Ishikawa (cell line): ENCODE measurements at regions not wholly inside any gene's neighbourhood (a gene's known extent, or its start where the extent isn't known, plus 50 kb on each side); places are given as distances from the start of the nearest gene placed in this dataset.

Experiments used
- CEBPB ChIP-seq: IDR thresholded peaks from 2 replicates; pipeline ENCODE4 v1.6.1; 2012
- CREB1 ChIP-seq: IDR thresholded peaks from 2 replicates; pipeline ENCODE4 v1.6.1; 2012; ENCODE audit warnings: low read depth
- EGR1 ChIP-seq: IDR thresholded peaks from 2 replicates; pipeline ENCODE4 v1.6.1; 2012
- EP300 ChIP-seq: IDR thresholded peaks from 2 replicates; pipeline ENCODE4 v1.6.1; 2012; ENCODE audit warnings: borderline replicate concordance
- FOXM1 ChIP-seq: IDR thresholded peaks from 2 replicates; pipeline ENCODE4 v1.6.1; 2012; ENCODE audit warnings: low read depth, borderline replicate concordance
- MAX ChIP-seq: IDR thresholded peaks from 2 replicates; pipeline ENCODE4 v1.6.1; 2012
- NFIC ChIP-seq: IDR thresholded peaks from 2 replicates; pipeline ENCODE4 v1.6.1; 2012
- RAD21 ChIP-seq: IDR thresholded peaks from 2 replicates; pipeline ENCODE4 v1.6.1; 2012; ENCODE audit warnings: low read depth
- REST ChIP-seq: IDR thresholded peaks from 2 replicates; pipeline ENCODE4 v1.6.1; 2012; ENCODE audit warnings: low read depth, mild to moderate bottlenecking
- TAF1 ChIP-seq: IDR thresholded peaks from 2 replicates; pipeline ENCODE4 v1.6.1; 2012; ENCODE audit warnings: low read depth, mild to moderate bottlenecking
- TCF12 ChIP-seq: IDR thresholded peaks from 2 replicates; pipeline ENCODE4 v1.6.1; 2012; ENCODE audit warnings: low read depth
- TEAD4 ChIP-seq: IDR thresholded peaks from 2 replicates; pipeline ENCODE4 v1.6.1; 2012
- USF1 ChIP-seq: IDR thresholded peaks from 2 replicates; pipeline ENCODE4 v1.6.1; 2012
- YY1 ChIP-seq: IDR thresholded peaks from 2 replicates; pipeline ENCODE4 v1.6.1; 2012; ENCODE audit warnings: low read depth
- ZBTB7A ChIP-seq: IDR thresholded peaks from 2 replicates; pipeline ENCODE4 v1.6.1; 2012; ENCODE audit warnings: low read depth

- TF ChIP-seq ZBTB7A = no peak
- TF ChIP-seq TCF12 = no peak
- TF ChIP-seq MAX = no peak
- peak; percentile 88 for TF ChIP-seq RAD21
- no peak for TF ChIP-seq FOXM1
- no peak for TF ChIP-seq TEAD4
- no peak for TF ChIP-seq REST
- no peak for TF ChIP-seq EP300
- no peak for TF ChIP-seq EGR1
Observed at GRCh38 chr14:36070031-36070719, 106.3 kb downstream of the PTCSC3 start.

GRCh38 chr14:36069535-36069900 is 107.0 kb downstream of the PTCSC3 start:
- TF ChIP-seq TEAD4 = peak; percentile 51
- TF ChIP-seq RAD21 = peak; percentile 81
- no peak for TF ChIP-seq EGR1
- TF ChIP-seq NFIC = peak; percentile 69
- 0 out of 2 replicates have a peak, but pooled peaks have one; percentile 7 for TF ChIP-seq TCF12
- no peak for TF ChIP-seq MAX
- no peak for TF ChIP-seq CREB1
- TF ChIP-seq ZBTB7A = no peak

GRCh38 chr14:36068777-36069534 is 107.6 kb downstream of the PTCSC3 start:
- peak; percentile 70 for TF ChIP-seq TEAD4
- peak; percentile 84 for TF ChIP-seq USF1
- TF ChIP-seq CEBPB = 0 out of 2 replicates have a peak, but pooled peaks have one; percentile 3
- TF ChIP-seq TCF12 = 0 out of 2 replicates have a peak, but pooled peaks have one; percentile 5
- TF ChIP-seq RAD21 = no peak
- TF ChIP-seq EP300 = peak; percentile 71; the same call in 1 of the 2 replicates
- peak; percentile 63 for TF ChIP-seq NFIC
- no peak for TF ChIP-seq YY1
- TF ChIP-seq MAX = peak; percentile 42

GRCh38 chr14:36067428-36068187 is 108.9 kb downstream of the PTCSC3 start:
- TF ChIP-seq REST (no peak), CREB1 (no peak)

GRCh38 chr14:36066636-36067035 is 109.9 kb downstream of the PTCSC3 start:
- TF ChIP-seq CEBPB = no peak
- TF ChIP-seq CREB1 = no peak
- TF ChIP-seq EP300 = no peak
- no peak for TF ChIP-seq REST
- no peak for TF ChIP-seq TAF1
- TF ChIP-seq ZBTB7A = no peak
- TF ChIP-seq TEAD4 = no peak
- TF ChIP-seq YY1 = no peak
- TF ChIP-seq EGR1 = no peak
- no peak for TF ChIP-seq USF1
- TF ChIP-seq TCF12 = no peak
- TF ChIP-seq NFIC = no peak
- no peak for TF ChIP-seq MAX
- no peak for TF ChIP-seq RAD21
- TF ChIP-seq FOXM1 = no peak
